ENCODE measurements at regions not wholly inside any gene's neighbourhood (a gene's known extent, or its start where the extent isn't known, plus 50 kb on each side); places are given as distances from the start of the nearest gene placed in this dataset.

DNA sequence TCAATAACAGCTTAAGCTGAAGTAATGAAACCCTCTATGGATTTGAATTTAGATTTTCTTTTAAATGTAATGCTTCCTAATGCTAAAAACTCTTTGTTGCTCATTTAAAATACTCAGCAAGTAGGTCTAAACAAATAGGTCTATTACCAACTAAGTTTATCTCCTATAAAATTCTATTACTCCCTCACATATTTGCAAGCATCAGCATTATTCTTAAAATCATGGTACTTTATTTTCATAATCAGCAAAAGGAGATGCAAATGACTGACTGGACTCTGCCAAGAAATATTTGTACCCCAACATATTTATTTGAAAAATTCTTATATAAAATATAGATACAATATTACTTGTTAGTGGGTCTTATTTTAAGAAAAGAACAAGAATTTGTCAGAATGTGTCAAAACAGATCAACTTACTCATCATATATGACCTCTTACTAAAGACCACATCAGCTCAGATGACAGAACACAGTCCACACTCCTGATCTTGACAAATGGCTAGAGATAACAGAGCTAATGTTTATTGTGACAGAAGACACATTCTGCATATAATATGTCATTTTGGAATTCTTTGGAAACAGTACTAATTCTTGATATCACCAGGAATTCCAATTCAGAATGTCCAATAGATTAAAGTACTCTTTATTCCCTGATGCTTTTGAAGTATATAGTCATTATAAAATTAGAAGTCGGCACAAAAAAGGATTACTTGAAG lies 704.6 kb upstream of the PCDH9 start:
- TF ChIP-seq, protein P1, sequence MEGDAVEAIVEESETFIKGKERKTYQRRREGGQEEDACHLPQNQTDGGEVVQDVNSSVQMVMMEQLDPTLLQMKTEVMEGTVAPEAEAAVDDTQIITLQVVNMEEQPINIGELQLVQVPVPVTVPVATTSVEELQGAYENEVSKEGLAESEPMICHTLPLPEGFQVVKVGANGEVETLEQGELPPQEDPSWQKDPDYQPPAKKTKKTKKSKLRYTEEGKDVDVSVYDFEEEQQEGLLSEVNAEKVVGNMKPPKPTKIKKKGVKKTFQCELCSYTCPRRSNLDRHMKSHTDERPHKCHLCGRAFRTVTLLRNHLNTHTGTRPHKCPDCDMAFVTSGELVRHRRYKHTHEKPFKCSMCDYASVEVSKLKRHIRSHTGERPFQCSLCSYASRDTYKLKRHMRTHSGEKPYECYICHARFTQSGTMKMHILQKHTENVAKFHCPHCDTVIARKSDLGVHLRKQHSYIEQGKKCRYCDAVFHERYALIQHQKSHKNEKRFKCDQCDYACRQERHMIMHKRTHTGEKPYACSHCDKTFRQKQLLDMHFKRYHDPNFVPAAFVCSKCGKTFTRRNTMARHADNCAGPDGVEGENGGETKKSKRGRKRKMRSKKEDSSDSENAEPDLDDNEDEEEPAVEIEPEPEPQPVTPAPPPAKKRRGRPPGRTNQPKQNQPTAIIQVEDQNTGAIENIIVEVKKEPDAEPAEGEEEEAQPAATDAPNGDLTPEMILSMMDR (IDR thresholded peaks at IDR 0.05), result no peak
- no peak for TF ChIP-seq POLR2AphosphoS5 (IDR thresholded peaks at IDR 0.05)
- no peak for TF ChIP-seq POLR2A (IDR thresholded peaks at IDR 0.05)

Measured in transverse colon (tissue), 4 donors.